GM12891 (cell line): ENCODE measurements at regions not wholly inside any gene's neighbourhood (a gene's known extent, or its start where the extent isn't known, plus 50 kb on each side); places are given as distances from the start of the nearest gene placed in this dataset.

Source experiments
- DNase-seq: peaks from one replicate; pipeline ENCODE4 v3.0.0; 2011; ENCODE audit warnings: low spot score; ENCODE audit not compliant: insufficient read length
- FAIRE-seq: peaks from 2 replicates; lab custom pipeline; 2011; peaks lifted over from hg19 to GRCh38; lab: Jason Lieb, UNC
- PAX5 ChIP-seq: IDR thresholded peaks from 2 replicates; pipeline ENCODE4 v1.6.1; 2011; ENCODE audit warnings: low read length, moderate library complexity, mild to moderate bottlenecking; ENCODE audit not compliant: insufficient read depth, severe bottlenecking
- POLR2A ChIP-seq: IDR thresholded peaks from 2 replicates; pipeline ENCODE4 v1.6.1; 2011; ENCODE audit warnings: low read depth, low read length, control low read depth
- POLR2AphosphoS5 ChIP-seq: IDR thresholded peaks from 2 replicates; pipeline ENCODE4 v1.6.1; 2011; ENCODE audit warnings: low read depth, low read length, control low read depth
- POU2F2 ChIP-seq: IDR thresholded peaks from 2 replicates; pipeline ENCODE4 v1.6.1; 2011; ENCODE audit warnings: low read depth, mild to moderate bottlenecking, control low read depth, low read length, moderate library complexity
- SPI1 ChIP-seq: IDR thresholded peaks from 2 replicates; pipeline ENCODE4 v1.6.1; 2011; ENCODE audit warnings: low read depth, low read length, control low read depth
- TAF1 ChIP-seq: IDR thresholded peaks from 2 replicates; pipeline ENCODE4 v1.6.1; 2011; ENCODE audit warnings: low read depth, low read length, control low read depth

GRCh38 chr12:24023081-24023480 is 73.6 kb upstream of the SOX5 start:
- DNase-seq (no peak), FAIRE-seq (no peak)
- TF ChIP-seq POU2F2 = no peak
- no peak for TF ChIP-seq POLR2AphosphoS5
- no peak for TF ChIP-seq PAX5
- TF ChIP-seq POLR2A = no peak
- no peak for TF ChIP-seq SPI1
- TF ChIP-seq TAF1 = no peak

DNA sequence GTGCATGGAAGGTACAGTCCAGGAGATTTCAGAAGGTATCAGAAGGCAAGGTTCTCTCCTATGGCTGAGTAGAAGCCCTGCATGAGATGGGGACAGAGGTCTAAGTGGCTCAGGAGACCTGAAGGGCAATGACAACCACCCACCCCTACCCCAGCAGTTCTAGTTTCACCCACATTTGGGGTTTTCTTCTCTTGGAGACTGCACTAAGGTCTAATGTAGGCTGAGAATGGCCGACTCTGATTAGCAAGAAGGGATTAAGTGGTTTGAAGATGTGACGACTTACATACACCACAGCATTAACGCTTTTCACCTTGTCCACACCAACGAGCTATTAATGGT is 71.7 kb upstream of the SOX5 start:
- no peak for FAIRE-seq
- no peak for TF ChIP-seq TAF1
- no peak for DNase-seq

DNA sequence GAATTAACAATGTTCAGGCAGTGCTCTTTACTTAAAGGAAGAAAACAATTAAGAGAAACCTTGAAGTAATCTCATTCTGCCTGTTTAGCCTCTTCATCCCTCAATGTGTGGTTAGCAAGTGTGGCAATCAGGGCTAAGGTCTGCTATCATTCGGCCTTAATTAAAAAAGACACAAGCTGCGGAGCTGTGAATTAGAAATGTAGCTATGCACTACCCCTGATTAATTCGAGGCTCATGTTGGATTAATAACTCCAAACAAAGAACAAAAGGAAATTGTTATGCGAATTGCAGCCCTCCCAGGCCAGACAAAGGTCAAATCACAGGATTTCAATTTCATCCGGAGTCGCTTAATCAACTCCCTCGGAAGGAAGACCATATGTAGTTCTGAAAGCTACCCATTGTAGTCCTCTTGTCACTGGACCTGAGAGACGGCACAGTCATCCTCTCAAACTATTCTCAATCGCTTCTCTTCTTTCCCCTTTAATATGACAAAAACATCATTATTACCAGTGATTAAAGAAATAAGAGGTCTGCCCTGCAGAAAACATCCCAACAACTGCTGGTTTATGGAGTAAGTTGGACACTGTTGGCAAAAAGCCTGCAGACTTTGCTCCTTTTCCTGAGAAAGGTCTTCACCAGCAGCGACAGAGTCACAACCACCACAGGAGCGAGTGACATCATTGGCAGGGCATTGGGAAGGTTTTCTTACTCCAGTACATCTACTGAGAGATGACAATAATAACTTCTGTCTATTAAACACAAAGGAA is 71.1 kb upstream of the SOX5 start:
- TF ChIP-seq POLR2A (no peak), PAX5 (no peak)
- DNase-seq = no peak
- FAIRE-seq = no peak

GRCh38 chr12:24015833-24016160 is 66.3 kb upstream of the SOX5 start:
- no peak for TF ChIP-seq PAX5
- TF ChIP-seq TAF1 = no peak
- TF ChIP-seq SPI1 = no peak
- TF ChIP-seq POU2F2 = no peak
- TF ChIP-seq POLR2AphosphoS5 = no peak
- no peak for TF ChIP-seq POLR2A
- FAIRE-seq (no peak), DNase-seq (no peak)

DNA sequence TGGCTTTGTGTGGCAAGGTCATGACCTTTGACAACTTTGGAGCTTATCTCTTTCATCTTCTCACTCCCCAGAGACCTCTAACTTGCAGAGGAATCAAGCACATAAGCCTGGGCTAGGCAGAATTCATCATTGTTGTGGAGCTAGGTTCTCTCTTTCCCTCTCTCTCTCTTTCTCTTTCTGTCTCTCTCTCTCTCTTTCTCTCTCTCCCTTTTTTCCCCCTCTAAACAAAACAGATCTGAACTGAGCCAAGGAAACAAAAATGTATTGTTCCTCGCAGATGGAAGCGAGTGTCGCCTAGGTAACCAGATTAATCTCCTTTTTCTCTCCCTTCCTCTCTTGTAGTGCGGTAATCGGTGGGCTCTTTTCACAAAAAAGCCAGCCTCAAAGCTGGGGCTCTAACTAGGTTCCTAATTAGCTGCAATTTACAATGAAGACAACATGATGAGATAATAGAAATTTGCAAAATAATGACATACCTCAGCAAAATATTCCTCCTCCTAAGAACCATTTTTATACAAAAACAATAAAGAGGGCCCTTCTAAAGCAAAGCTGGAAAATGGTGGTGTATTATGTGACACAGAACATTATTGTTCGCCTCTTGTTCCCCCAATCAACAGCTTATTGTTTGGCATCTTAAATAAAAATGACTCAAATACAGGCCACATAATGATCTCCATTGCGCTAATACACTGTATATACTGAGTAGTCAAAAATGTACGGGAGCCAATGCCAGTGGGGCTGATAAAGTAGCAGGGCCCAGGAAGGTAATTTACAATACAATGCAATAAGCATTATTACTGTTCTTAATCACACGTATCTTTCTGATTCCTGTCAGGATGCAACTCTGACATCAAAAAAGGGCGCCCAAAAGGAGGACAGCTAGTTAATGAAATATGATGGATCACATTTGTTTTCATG is 65.7 kb upstream of the SOX5 start:
- no peak for DNase-seq
- no peak for FAIRE-seq
- no peak for TF ChIP-seq TAF1
- no peak for TF ChIP-seq POLR2AphosphoS5
- TF ChIP-seq SPI1 = no peak
- TF ChIP-seq POU2F2 = no peak
- TF ChIP-seq PAX5 = no peak
- TF ChIP-seq POLR2A = no peak

DNA sequence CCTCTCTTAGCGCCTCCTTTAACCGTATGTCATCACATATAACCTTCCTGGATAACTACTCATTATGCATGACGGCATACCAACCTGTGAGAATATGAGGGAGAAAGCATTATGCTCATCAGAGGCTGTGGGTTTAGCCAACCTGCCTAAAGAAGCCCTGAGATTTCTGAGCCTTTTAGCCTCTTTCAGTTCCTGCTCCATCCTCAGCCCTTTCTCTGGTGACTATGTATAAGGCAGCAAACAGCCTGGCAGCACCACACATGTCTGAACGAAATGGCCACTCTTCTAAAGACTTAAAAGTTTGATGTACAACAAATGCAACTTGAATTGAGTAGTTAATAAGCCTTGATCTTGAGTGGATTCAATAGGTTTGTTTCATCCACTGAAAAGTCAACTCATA is 64.8 kb upstream of the SOX5 start:
- no peak for FAIRE-seq
- no peak for TF ChIP-seq TAF1
- TF ChIP-seq SPI1 = no peak
- TF ChIP-seq POLR2AphosphoS5 = no peak
- no peak for TF ChIP-seq POLR2A
- TF ChIP-seq POU2F2 = no peak
- TF ChIP-seq PAX5 = no peak
- no peak for DNase-seq

DNA sequence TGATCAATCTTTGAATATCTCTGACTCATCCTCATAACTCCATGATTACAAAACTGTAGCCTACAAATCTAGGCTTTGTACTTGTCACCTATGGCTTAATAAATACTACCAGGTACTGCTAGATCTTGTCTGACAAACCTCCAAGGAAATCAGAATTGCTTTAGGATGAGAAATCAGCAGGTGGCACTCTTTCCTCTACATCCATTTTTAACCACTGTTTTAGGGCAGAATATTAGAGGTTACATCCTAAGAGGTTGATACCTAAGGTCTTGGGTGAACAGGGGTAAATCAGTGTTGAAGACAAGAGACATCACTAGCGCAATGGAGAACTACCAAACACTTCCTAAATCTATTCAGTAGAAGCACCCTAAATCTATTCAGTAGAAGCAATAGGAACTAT is 63.1 kb upstream of the SOX5 start:
- no peak for TF ChIP-seq POLR2A
- TF ChIP-seq POU2F2 = no peak
- no peak for TF ChIP-seq POLR2AphosphoS5
- TF ChIP-seq SPI1 = no peak
- TF ChIP-seq TAF1 = no peak
- TF ChIP-seq PAX5 = no peak
- FAIRE-seq (no peak), DNase-seq (no peak)

- TF ChIP-seq TAF1 (no peak), PAX5 (no peak), SPI1 (no peak), POLR2AphosphoS5 (no peak), POLR2A (no peak), POU2F2 (no peak)
- no peak for FAIRE-seq
- no peak for DNase-seq
Observed at GRCh38 chr12:24011927-24012507, 62.5 kb upstream of the SOX5 start.

DNA sequence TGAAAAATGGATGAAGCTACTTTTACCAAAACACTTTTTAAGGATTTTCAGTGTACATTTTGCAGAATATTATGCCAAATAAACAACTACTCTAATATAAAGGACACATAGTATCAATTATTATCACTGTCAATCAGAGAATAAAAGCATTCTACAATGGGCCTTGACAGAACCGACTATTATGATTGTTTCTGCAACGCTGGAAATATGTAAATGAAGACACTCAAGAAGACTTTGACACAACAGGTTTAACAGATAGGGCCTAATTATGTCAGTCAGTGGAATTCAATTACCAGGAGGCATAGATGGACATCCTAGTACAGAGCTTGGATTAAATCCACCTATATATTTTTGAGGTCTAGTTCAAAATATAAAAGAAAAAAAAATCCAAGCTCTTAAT is 58.7 kb upstream of the SOX5 start:
- FAIRE-seq = no peak
- no peak for DNase-seq
- no peak for TF ChIP-seq PAX5
- no peak for TF ChIP-seq SPI1
- TF ChIP-seq POLR2AphosphoS5 = no peak
- TF ChIP-seq POU2F2 = no peak
- no peak for TF ChIP-seq POLR2A
- no peak for TF ChIP-seq TAF1
